Stimulated activated CD8-positive, alpha-beta memory T cell treated with anti-CD3 and anti-CD28 coated beads, Interleukin-4, amount 100 ng/mL, for 48 hours (primary cell): ENCODE measurements at regions not wholly inside any gene's neighbourhood (a gene's known extent, or its start where the extent isn't known, plus 50 kb on each side); places are given as distances from the start of the nearest gene placed in this dataset.
"Not testable (repeated sequence)": the region's sequence is repeated elsewhere in the genome, so short reads cannot be mapped to it uniquely, and the experiment has no call there.

ENCODE experiments used
- DNase-seq: peaks from one replicate; pipeline ENCODE4 v3.0.0-alpha.2; 2020

GRCh38 chr6:92708270-92708669 is 711.1 kb downstream of the EPHA7 start:
- no peak for DNase-seq

DNA sequence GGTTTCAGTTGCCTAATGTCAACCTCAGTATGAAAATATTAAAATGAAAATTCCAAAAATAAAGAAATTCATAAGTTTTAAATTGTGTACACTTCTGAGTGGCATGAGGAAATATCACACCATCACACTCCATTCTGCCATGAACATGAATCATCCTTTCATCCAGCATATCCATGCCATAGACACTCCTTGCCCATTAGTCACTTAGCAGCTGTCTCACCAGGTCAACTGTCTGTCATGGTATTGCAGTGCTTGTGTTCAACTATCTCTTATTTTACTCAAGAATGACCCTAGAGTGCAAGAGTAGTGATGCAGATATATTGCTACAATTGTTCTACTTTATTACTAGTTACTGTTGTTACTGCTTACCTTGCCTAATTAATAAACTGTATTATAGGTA is 712.4 kb downstream of the EPHA7 start:
- no peak for DNase-seq

GRCh38 chr6:92701425-92702096 is 717.8 kb downstream of the EPHA7 start:
- no peak for DNase-seq

GRCh38 chr6:92700411-92700810 is 718.9 kb downstream of the EPHA7 start:
- DNase-seq: no peak

DNA sequence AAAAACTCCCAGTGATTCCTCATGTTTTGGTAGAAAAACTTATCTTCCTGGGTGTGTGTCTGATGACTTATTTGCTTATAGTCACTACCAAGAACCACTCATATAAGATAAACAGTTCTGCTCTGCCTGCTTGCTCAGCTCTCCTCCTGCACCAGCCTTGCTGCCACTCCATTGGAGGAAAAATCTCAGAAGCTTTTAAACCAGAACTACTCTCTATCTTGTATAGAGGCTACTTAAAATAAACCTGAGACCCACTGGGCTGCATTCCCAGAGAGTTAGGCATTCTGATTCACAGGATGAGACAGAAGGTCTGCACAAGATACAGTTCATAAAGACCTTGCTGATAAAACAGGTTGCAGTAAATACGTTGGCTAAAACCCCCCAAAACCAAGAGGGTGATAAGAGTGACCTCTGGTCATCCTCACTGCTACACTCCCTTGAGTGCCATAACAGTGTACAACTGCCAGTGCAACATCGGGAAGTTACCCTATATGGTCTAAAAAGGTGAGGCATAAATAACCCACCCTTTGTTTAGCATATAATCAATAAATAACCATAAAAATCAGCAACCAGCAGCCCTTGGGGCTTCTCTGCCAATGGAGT is 728.3 kb downstream of the EPHA7 start:
- no peak for DNase-seq

DNA sequence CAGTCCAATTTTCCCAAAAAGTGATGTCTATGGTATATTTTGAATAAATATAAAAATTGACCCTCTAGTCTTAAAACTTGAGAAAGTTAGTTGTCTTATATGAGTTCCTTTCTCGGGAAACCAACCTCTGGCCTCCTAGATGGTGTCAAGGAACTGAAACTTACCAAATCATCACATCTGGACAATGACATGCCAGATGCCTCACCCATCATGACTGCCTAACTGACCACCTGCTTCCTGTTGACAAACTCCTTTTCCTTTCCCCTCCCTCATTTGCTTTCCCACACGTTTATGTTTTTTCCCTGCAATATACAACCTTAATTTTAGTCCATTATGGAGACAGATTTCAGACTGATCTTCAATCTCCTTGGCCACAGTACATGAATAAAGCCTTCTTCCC is 731.0 kb downstream of the EPHA7 start:
- DNase-seq: no peak

DNA sequence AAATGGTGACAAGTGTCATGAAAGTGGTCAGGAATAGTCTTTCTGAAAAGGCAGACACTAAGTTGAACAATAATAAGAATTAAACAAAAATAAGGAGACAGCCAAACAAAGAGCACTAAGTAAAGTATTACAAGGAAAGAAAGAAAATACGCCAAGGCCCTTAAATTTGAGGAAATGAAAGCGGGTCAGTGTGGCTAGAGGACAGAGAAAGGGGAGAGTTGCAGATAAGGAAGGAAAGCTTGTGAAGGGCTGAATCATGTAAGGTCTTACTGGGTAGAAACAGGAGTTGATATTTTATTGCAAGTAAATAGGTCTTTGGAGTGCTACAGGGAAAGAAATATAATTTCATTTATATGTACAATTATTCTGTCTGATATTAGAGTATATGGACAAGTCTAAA is 732.1 kb downstream of the EPHA7 start:
- no peak for DNase-seq

DNA sequence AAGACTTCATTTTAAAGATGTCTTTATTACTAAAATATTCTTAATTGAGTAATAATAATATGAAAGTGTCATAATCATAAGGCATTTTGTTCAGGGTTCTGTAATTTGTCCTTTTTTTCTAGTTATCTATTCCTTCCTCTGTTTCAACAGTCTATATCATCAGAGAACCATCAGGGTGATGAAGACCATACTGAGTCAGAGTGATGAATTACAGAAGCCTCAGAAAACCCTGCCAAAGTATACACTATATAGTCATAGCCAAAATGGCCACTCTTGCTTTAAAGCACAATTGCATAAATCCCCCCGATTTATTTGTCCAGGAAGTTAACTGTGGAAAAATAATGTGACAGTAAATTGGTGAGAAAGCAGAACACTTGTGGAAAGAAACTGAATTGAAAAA is 735.0 kb downstream of the EPHA7 start:
- DNase-seq: no peak

GRCh38 chr6:92683748-92684147 is 735.6 kb downstream of the EPHA7 start:
- no peak for DNase-seq

- DNase-seq: no peak
These were observed 736.6 kb downstream of the EPHA7 start for GRCh38 chr6:92682516-92683398.

DNA sequence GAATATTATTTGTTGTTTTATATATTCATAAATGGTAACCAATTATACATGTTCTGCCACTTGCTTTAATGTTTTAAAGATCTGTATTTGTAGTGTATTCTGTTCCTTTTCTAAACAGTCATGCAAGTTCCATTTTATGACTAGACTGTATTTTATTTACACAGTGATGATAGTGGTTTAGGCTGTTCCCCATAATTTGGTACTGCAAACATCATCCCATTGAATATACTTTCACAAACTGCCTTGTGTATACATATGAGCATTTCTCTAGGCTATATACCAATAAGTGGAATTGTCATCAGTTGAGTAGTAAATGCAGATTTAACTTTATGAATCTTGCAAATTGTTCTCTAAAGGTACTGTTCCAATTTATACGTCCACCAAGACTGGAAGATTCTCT is 738.0 kb downstream of the EPHA7 start:
- no peak for DNase-seq

DNA sequence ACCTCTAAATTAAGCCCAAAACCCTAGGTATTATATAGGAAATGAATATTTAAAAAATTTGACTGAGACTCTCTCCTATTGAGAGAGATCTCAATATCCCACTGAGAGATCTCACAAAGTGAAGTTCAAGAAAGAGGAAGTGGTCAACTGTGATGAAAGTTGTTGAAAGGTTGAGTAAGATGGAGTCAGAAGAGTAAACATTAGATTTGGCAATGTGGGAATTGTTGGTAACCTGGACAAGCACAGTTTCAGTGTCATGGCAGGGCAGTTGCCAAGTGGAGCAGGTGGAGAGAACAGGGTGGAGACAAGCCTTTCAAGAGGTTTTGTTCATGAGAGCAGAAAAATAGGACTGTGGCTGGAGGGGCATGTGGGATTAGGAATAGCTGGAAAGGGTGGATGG is 747.9 kb downstream of the EPHA7 start:
- DNase-seq: not testable (repeated sequence)

DNA sequence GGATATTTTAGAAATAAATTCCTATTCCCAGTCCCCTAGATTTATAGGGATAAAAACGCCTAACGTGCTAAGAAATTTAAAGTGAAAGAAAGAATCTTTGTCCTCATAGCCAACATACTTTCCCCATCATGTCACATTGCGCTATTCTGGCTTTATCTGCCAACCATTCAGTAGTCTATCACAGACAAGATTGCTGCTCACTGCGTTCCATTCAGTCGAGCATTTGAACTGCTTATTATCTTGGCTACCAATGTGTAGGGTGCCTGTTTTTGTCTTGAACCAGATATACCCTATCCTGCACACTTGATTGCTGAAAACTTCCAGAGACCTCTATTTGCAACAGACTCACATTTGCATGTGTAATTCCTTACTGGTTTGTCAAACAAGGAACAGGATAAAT is 751.5 kb downstream of the EPHA7 start:
- no peak for DNase-seq

DNA sequence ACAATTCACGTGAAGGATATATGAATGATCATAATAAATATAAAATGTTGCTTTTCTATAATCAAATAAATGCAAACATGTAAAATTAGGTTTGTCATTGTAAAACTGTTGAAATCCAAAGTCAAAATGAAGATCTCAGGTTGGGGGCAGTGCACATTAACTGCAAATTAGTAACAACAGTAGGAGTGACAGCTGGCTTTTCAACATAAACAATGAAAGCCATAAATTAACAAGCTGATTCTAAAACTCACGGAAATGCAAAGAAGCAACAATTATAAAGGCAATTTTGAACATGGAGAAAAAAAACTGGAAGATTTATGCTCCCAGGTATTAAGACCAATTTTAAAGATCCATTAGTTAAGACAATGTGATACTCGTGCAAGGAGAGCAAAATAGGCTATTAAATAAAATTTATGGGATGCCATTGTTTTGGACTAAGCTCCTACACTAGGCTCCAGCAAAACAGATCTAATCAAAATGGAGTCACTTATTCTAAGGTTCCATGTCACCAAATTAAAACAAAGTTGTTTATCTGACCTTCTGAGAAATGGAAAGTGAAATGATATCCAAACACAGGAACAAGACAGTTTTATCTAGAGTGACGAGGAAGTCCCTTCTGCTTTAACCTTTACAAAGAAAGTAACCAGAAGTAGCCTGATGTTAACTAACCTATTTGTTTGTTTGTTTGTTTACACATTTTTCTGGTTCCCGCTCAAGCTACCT is 770.8 kb downstream of the EPHA7 start:
- DNase-seq: no peak

- no peak for DNase-seq
These were observed 771.7 kb downstream of the EPHA7 start for GRCh38 chr6:92647630-92648029.

DNA sequence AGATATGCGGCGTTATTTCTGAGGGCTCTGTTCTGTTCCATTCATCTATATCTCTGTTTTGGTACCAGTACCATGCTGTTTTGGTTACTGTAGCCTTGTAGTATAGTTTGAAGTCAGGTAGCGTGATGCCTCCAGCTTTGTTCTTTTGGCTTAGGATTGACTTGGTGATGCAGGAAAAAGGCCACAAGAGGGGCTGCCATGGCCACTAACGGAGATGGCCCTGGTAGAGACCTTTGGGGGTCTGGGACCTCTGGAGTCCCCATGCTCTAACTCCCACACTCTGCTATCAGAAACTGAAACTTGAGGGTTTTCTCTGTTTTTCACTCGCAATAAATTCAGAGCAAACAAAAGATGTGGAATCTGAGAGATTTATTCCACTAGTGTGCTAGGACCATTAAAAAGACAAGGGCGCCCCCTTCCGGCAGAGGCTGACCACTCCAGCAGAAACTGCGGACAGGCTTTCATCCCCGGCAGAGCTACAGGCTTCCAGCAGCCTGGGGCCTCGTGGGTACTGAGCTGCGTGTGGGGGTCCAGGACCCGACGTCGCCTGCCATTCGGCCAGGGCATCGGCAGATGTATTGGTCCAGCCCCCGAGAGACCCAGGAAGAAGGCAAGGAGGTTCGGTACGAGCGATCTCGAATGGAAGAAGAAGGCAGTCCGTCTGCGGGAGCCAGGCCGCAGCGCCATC is 775.1 kb downstream of the EPHA7 start:
- peak; percentile 50 for DNase-seq

- DNase-seq: no peak
These were observed 783.7 kb downstream of the EPHA7 start for GRCh38 chr6:92635553-92636153.

GRCh38 chr6:92634561-92634960 is 784.8 kb downstream of the EPHA7 start:
- DNase-seq: no peak

GRCh38 chr6:92623431-92623830 is 795.9 kb downstream of the EPHA7 start:
- DNase-seq: no peak

- no peak for DNase-seq
These were observed 801.6 kb downstream of the EPHA7 start for GRCh38 chr6:92617721-92618120.

- DNase-seq: no peak
These were observed 810.6 kb downstream of the EPHA7 start for GRCh38 chr6:92608751-92609150.

GRCh38 chr6:92593201-92593600 is 826.2 kb downstream of the EPHA7 start:
- DNase-seq: no peak
